Breast epithelium (tissue), 4 donors: ENCODE measurements at regions not wholly inside any gene's neighbourhood (a gene's known extent, or its start where the extent isn't known, plus 50 kb on each side); places are given as distances from the start of the nearest gene placed in this dataset.

ENCODE experiments used
- DNase-seq, 2 donors: peaks; one replicate each; pipeline ENCODE4 v3.0.0-alpha.2; 2019; ENCODE audit warnings: low spot score in 2 of 2
- H3K27ac ChIP-seq, 2 donors: fragments of 200-600 bp; sonication (generic) in 1 of 2; one replicate each; pipeline ENCODE4 v1.5.1; 2016 to 2019; ENCODE audit warnings: mild to moderate bottlenecking in 1 of 2
- H3K27me3 ChIP-seq, 2 donors: fragments of 200-600 bp; sonication (generic) in 1 of 2; one replicate each; pipeline versions ENCODE4 v1.5.1 to v1.6.0; 2017 to 2019; ENCODE audit warnings: control low read depth in 1 of 2, mild to moderate bottlenecking in 1 of 2
- H3K36me3 ChIP-seq: fragments of 200-600 bp; one replicate; pipeline ENCODE4 v1.5.1; 2019
- H3K4me1 ChIP-seq, 2 donors: fragments of 200-600 bp; sonication (generic); one replicate each; pipeline ENCODE4 v1.5.1; 2016 to 2019; ENCODE audit warnings: control low read depth in 1 of 2
- H3K4me3 ChIP-seq, 3 donors: fragments of 200-600 bp; sonication (generic); 1 replicate in 2 of 3; 2 replicates in 1 of 3; pipeline ENCODE4 v1.5.1; 2016 to 2019; ENCODE audit warnings: mild to moderate bottlenecking in 3 of 3, moderate library complexity in 2 of 3
- H3K9me3 ChIP-seq, 2 donors: fragments of 200-600 bp; sonication (generic) in 1 of 2; one replicate each; pipeline ENCODE4 v1.5.1; 2016 to 2019; ENCODE audit warnings: control low read depth in 1 of 2
- POLR2A ChIP-seq: fragments of 450-650 bp; IDR thresholded peaks from one replicate; pipeline ENCODE4 v1.6.1; 2016; ENCODE audit warnings: antibody characterized with exemption, mild to moderate bottlenecking, moderate library complexity
- POLR2AphosphoS5 ChIP-seq, 3 donors: sonication (generic); formaldehyde crosslinking; IDR thresholded peaks; one replicate each; pipeline ENCODE4 v1.6.1; 2017; ENCODE audit warnings: antibody characterized with exemption in 3 of 3
- intact Hi-C: fragments of 100-400 bp; cut with DNase I; formaldehyde crosslinking; loops from one replicate; pipeline ENCODE4 v1.15.1; 2023; ENCODE audit warnings: low total_unique reads
- TF ChIP-seq, protein P1 (sequence below), 3 donors: fragments of 450-650 bp; IDR thresholded peaks; one replicate each; pipeline ENCODE4 v1.5.1; 2016 to 2017; ENCODE audit warnings: antibody characterized with exemption in 3 of 3, mild to moderate bottlenecking in 3 of 3, moderate library complexity in 3 of 3

- Histone ChIP-seq H3K4me3 (no peak overlapping the region), H3K9me3 (no peaks in the 10 kb centered on the region), H3K36me3 (no peaks in the 10 kb centered on the region), H3K27ac (no peak overlapping the region), H3K27me3 (no peaks in the 10 kb centered on the region), H3K4me1 (no peaks in the 10 kb centered on the region)
- DNase-seq = no peak
- intact Hi-C loops = loop anchor here (10.0 kb wide), 1 partner anchor 1715 kb away; no protein-coding TSS in a partner anchor
- TF ChIP-seq POLR2A (no peak), POLR2AphosphoS5 (IDR thresholded peaks at IDR 0.05) (no peak)
- TF ChIP-seq, protein P1, sequence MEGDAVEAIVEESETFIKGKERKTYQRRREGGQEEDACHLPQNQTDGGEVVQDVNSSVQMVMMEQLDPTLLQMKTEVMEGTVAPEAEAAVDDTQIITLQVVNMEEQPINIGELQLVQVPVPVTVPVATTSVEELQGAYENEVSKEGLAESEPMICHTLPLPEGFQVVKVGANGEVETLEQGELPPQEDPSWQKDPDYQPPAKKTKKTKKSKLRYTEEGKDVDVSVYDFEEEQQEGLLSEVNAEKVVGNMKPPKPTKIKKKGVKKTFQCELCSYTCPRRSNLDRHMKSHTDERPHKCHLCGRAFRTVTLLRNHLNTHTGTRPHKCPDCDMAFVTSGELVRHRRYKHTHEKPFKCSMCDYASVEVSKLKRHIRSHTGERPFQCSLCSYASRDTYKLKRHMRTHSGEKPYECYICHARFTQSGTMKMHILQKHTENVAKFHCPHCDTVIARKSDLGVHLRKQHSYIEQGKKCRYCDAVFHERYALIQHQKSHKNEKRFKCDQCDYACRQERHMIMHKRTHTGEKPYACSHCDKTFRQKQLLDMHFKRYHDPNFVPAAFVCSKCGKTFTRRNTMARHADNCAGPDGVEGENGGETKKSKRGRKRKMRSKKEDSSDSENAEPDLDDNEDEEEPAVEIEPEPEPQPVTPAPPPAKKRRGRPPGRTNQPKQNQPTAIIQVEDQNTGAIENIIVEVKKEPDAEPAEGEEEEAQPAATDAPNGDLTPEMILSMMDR (IDR thresholded peaks at IDR 0.05) = no peak
Measured at GRCh38 chr1:230509281-230509977, 83.3 kb upstream of the PGBD5 start.

DNA sequence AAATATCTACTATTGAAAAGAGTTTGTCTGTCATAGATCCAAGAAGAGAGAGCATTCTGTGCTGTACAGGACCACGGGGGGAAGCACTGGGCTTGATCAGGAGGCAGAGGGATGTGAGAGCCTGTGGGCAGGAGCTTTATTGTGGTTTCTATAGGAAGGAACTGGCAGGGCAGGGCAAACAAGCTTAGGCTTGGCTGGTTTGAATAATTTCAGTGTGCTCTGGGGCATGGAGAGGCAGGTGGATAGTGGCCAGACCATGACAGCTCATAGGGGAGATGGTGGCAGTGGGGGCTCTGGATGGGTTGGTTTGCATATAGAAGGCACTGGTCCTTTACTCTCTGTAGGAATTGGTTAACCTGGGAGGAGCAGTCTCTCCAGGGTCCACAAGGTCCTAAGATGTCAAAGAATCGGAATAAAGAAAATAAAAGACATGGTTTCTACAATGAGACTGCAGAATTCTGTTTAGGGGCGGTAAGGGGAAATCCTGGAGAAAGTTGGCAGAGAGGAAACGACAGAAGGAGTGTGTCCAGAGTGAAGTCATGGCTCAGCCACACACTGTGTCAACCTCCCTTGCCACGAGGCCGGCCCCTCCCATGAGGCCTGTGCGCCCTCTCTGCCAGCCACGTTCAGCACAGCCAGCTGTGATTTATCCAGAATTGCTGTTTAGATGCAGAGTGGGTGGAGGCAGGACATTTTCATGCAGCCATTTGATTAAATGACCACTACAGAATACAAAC is 81.7 kb upstream of the PGBD5 start:
- Histone ChIP-seq H3K4me3 (no peak overlapping the region), H3K9me3 (no peaks in the 10 kb centered on the region), H3K27me3 (no peaks in the 10 kb centered on the region), H3K36me3 (no peaks in the 10 kb centered on the region), H3K27ac (no peak overlapping the region), H3K4me1 (no peaks in the 10 kb centered on the region)
- no peak for TF ChIP-seq POLR2AphosphoS5 (IDR thresholded peaks at IDR 0.05)
- DNase-seq = no peak
- intact Hi-C loops = loop anchor here (10.0 kb wide), 1 partner anchor 1713 kb away; no protein-coding TSS in a partner anchor

DNA sequence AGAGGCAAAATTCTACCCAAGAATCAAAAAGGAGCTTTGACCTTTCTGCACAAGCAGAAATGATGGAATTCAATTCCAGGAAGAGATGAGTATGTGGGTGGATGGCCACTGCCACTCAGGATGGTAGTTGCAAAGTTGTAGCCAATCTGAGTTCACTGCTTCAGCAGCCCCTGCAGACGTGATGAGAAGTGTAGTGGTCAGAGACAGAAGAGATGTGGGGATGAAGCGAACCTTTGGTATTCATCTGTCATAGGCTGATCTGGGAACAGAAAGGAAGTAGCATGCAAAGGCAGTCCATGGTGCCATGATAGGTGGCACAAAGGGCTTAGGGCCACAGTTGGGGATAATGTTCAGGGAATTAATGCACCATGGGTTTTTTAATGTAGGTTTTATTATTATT is 81.1 kb upstream of the PGBD5 start:
- no peaks in the 10 kb centered on the region for H3K36me3 ChIP-seq
- H3K4me1 ChIP-seq = no peaks in the 10 kb centered on the region
- H3K27ac ChIP-seq = no peak overlapping the region
- DNase-seq = no peak
- TF ChIP-seq POLR2A = no peak
- no peaks in the 10 kb centered on the region for H3K27me3 ChIP-seq
- no peaks in the 10 kb centered on the region for H3K9me3 ChIP-seq
- intact Hi-C loops = loop anchor here (10.0 kb wide), 1 partner anchor 1712 kb away; no protein-coding TSS in a partner anchor
- no peak overlapping the region for H3K4me3 ChIP-seq

DNA sequence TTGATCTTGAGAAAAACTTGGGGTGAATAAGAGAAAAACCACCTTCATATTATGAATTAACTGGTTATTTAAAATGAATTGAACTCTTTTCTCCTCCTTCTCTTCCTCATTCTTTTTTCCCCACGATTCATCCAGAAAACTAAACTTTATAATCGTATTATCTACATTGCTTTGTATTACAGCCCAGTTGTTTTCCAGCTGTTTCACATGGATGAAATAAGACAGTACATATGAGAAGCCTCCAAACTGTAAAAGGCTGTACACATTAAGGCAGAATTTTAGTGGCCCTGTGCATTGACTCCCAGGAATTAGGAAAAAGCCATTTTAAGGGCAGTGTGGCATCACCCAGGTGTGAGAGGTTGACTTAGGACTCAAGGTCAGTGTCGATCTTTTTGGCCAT is 80.3 kb upstream of the PGBD5 start:
- intact Hi-C loops = loop anchor here (10.0 kb wide), 1 partner anchor 1712 kb away; no protein-coding TSS in a partner anchor
- Histone ChIP-seq H3K9me3 (no peaks in the 10 kb centered on the region), H3K36me3 (no peaks in the 10 kb centered on the region), H3K27me3 (no peaks in the 10 kb centered on the region), H3K4me3 (no peak overlapping the region), H3K27ac (no peak overlapping the region), H3K4me1 (no peaks in the 10 kb centered on the region)
- no peak for DNase-seq
- TF ChIP-seq, protein P1 (IDR thresholded peaks at IDR 0.05) = no peak
- TF ChIP-seq POLR2AphosphoS5 (IDR thresholded peaks at IDR 0.05) (no peak), POLR2A (no peak)

DNA sequence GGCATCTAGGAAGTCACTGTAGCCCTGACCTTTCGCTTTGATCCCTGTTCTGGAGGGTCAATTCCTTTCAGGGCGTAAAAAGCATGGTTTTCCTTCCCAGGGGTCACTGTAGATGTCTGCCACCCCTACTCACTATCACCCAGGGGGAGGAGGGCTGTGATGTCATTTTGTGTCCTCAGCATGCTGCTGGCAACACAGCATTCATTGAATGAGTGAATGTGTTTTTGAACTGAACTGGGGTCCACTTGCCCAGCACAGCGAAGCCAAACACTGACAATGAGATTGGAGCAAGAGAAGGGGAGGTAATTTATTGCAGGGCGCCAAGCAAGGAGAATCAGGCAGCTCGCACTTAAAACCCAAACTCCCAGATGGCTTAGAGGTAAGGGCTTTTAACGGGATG is 78.2 kb upstream of the PGBD5 start:
- intact Hi-C loops = loop anchor here (10.0 kb wide), 1 partner anchor 1710 kb away; no protein-coding TSS in a partner anchor

More for the DNA sequence above, 78.2 kb upstream of the PGBD5 start:
- Histone ChIP-seq H3K4me3 (no peak overlapping the region), H3K36me3 (no peaks in the 10 kb centered on the region), H3K4me1 (no peaks in the 10 kb centered on the region), H3K9me3 (no peaks in the 10 kb centered on the region), H3K27me3 (no peaks in the 10 kb centered on the region), H3K27ac (no peak overlapping the region)
- DNase-seq = no peak
- TF ChIP-seq, protein P1 (IDR thresholded peaks at IDR 0.05) = no peak
